ENCODE measurements at regions not wholly inside any gene's neighbourhood (a gene's known extent, or its start where the extent isn't known, plus 50 kb on each side); places are given as distances from the start of the nearest gene placed in this dataset.

GRCh38 chr1:59110271-59110670 is 186.6 kb upstream of the FGGY start:
- Mint-ChIP-seq H3K27me3 (ENCODE audit: unreplicated experiment) (no peaks in the 10 kb centered on the region), H3K4me3 (ENCODE audit: low read depth, unreplicated experiment) (no peak overlapping the region), H3K27ac (ENCODE audit: unreplicated experiment) (no peak overlapping the region), H3K36me3 (ENCODE audit: insufficient read depth, unreplicated experiment) (no peaks in the 10 kb centered on the region), H3K4me1 (ENCODE audit: low read depth, unreplicated experiment) (peaks cover 24% of the 10 kb centered on the region), H3K9me3 (ENCODE audit: low read depth, unreplicated experiment) (no peaks in the 10 kb centered on the region)
- no peak for DNase-seq
- intact Hi-C loops (cut with micrococcal nuclease; ENCODE audit: unreplicated experiment): no loop called here
- BruUV-seq (replicated peaks): no TSS peak
- CTCF ChIA-PET: no interaction called here
- TF ChIP-seq, protein P1, sequence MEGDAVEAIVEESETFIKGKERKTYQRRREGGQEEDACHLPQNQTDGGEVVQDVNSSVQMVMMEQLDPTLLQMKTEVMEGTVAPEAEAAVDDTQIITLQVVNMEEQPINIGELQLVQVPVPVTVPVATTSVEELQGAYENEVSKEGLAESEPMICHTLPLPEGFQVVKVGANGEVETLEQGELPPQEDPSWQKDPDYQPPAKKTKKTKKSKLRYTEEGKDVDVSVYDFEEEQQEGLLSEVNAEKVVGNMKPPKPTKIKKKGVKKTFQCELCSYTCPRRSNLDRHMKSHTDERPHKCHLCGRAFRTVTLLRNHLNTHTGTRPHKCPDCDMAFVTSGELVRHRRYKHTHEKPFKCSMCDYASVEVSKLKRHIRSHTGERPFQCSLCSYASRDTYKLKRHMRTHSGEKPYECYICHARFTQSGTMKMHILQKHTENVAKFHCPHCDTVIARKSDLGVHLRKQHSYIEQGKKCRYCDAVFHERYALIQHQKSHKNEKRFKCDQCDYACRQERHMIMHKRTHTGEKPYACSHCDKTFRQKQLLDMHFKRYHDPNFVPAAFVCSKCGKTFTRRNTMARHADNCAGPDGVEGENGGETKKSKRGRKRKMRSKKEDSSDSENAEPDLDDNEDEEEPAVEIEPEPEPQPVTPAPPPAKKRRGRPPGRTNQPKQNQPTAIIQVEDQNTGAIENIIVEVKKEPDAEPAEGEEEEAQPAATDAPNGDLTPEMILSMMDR (IDR thresholded peaks at IDR 0.05; ENCODE audit: unreplicated experiment): no peak

GRCh38 chr1:59113876-59114457 is 182.9 kb upstream of the FGGY start:
- Mint-ChIP-seq H3K4me1 (ENCODE audit: low read depth, unreplicated experiment) (peaks cover 34% of the 10 kb centered on the region), H3K4me3 (ENCODE audit: low read depth, unreplicated experiment) (no peak overlapping the region), H3K36me3 (ENCODE audit: insufficient read depth, unreplicated experiment) (no peaks in the 10 kb centered on the region), H3K27me3 (ENCODE audit: unreplicated experiment) (no peaks in the 10 kb centered on the region), H3K9me3 (ENCODE audit: low read depth, unreplicated experiment) (no peaks in the 10 kb centered on the region), H3K27ac (ENCODE audit: unreplicated experiment) (peak overlapping the region; percentile 58)
- TF ChIP-seq, protein P1 (IDR thresholded peaks at IDR 0.05; ENCODE audit: unreplicated experiment): no peak
- CTCF ChIA-PET: interaction anchor here (0.6 to 1.4 kb wide), 3 partner anchors 33 to 584 kb away, joined by 3 read pairs; no protein-coding TSS in a partner anchor
- DNase-seq: no peak
- intact Hi-C loops (cut with micrococcal nuclease; ENCODE audit: unreplicated experiment): loop anchor here (1.0 to 2.0 kb wide), 2 partner anchors 29 to 298 kb away; no protein-coding TSS in a partner anchor
- no TSS peak for BruUV-seq (replicated peaks)

GRCh38 chr1:59115865-59116264 is 181.0 kb upstream of the FGGY start:
- BruUV-seq (replicated peaks): no TSS peak
- no peaks in the 10 kb centered on the region for H3K9me3 Mint-ChIP-seq (ENCODE audit: low read depth, unreplicated experiment)
- TF ChIP-seq, protein P1 (IDR thresholded peaks at IDR 0.05; ENCODE audit: unreplicated experiment): no peak
- H3K4me1 Mint-ChIP-seq (ENCODE audit: low read depth, unreplicated experiment): peaks cover 34% of the 10 kb centered on the region
- H3K27me3 Mint-ChIP-seq (ENCODE audit: unreplicated experiment): no peaks in the 10 kb centered on the region
- CTCF ChIA-PET: no interaction called here
- intact Hi-C loops (cut with micrococcal nuclease; ENCODE audit: unreplicated experiment): no loop called here
- H3K36me3 Mint-ChIP-seq (ENCODE audit: insufficient read depth, unreplicated experiment): no peaks in the 10 kb centered on the region
- no peak overlapping the region for H3K27ac Mint-ChIP-seq (ENCODE audit: unreplicated experiment)
- no peak overlapping the region for H3K4me3 Mint-ChIP-seq (ENCODE audit: low read depth, unreplicated experiment)
- DNase-seq: no peak

GRCh38 chr1:59116920-59117542 is 179.9 kb upstream of the FGGY start:
- intact Hi-C loops (cut with micrococcal nuclease; ENCODE audit: unreplicated experiment): no loop called here
- no peaks in the 10 kb centered on the region for H3K27me3 Mint-ChIP-seq (ENCODE audit: unreplicated experiment)
- TF ChIP-seq, protein P1 (IDR thresholded peaks at IDR 0.05; ENCODE audit: unreplicated experiment): no peak
- no peak overlapping the region for H3K27ac Mint-ChIP-seq (ENCODE audit: unreplicated experiment)
- CTCF ChIA-PET: no interaction called here
- H3K9me3 Mint-ChIP-seq (ENCODE audit: low read depth, unreplicated experiment): no peaks in the 10 kb centered on the region
- H3K36me3 Mint-ChIP-seq (ENCODE audit: insufficient read depth, unreplicated experiment): no peaks in the 10 kb centered on the region
- DNase-seq: no peak
- peaks cover 34% of the 10 kb centered on the region for H3K4me1 Mint-ChIP-seq (ENCODE audit: low read depth, unreplicated experiment)
- BruUV-seq (replicated peaks): no TSS peak
- H3K4me3 Mint-ChIP-seq (ENCODE audit: low read depth, unreplicated experiment): no peak overlapping the region

Data from Calu3 (cell line).